CD4-positive, alpha-beta T cell (primary cell): ENCODE measurements at regions not wholly inside any gene's neighbourhood (a gene's known extent, or its start where the extent isn't known, plus 50 kb on each side); places are given as distances from the start of the nearest gene placed in this dataset.

Source experiments
- ATAC-seq: fragments of 200-7000 bp; cut with Tn5 transposase; one replicate; pipeline ENCODE4 v1.10.0; 2022; ENCODE audit warnings: mild to moderate bottlenecking; ENCODE audit not compliant: poor library complexity
- CTCF ChIA-PET: fragments of 350-600 bp; sonication (Branson Sonifier 250); formaldehyde crosslinking; loops from one replicate; lab custom pipeline; 2021; ENCODE audit warnings: antibody characterized with exemption, inconsistent platforms; lab: Charles Lee
- POLR2A ChIA-PET: fragments of 350-600 bp; sonication (Branson Sonifier 250); formaldehyde crosslinking; loops from one replicate; lab custom pipeline; 2021; ENCODE audit warnings: antibody characterized with exemption, inconsistent platforms; lab: Charles Lee
- DNase-seq, 14 experiments: peaks; one replicate each; pipeline ENCODE4 v3.0.0-alpha.2; 2013 to 2020; ENCODE audit warnings: mixed read lengths in 2 of 14
- H3K27ac ChIP-seq, 2 donors: one replicate each; pipeline versions ENCODE4 v1.5.1 to v1.7.0; 2013; ENCODE audit warnings: low read length in 2 of 2, low read depth in 1 of 2, mild to moderate bottlenecking in 1 of 2
- H3K27me3 ChIP-seq, 2 experiments: 1 replicate in 1 of 2; 2 replicates in 1 of 2; pipeline versions ENCODE4 v1.6.1 to v1.7.0; 2013; ENCODE audit warnings: low read length in 2 of 2, control low read depth in 1 of 2, mild to moderate bottlenecking in 1 of 2, moderate library complexity in 1 of 2; ENCODE audit not compliant: insufficient read depth in 2 of 2, control insufficient read depth in 1 of 2
- H3K36me3 ChIP-seq: one replicate; pipeline ENCODE4 v1.6.1; 2013; ENCODE audit warnings: low read length, control low read depth; ENCODE audit not compliant: insufficient read depth
- H3K4me1 ChIP-seq: one replicate; pipeline ENCODE4 v1.6.1; 2013; ENCODE audit warnings: low read length, control low read depth; ENCODE audit not compliant: insufficient read depth
- H3K4me3 ChIP-seq: one replicate; pipeline ENCODE4 v1.5.1; 2013; ENCODE audit warnings: mild to moderate bottlenecking, low read length, moderate library complexity
- H3K9me3 ChIP-seq, 2 experiments: 1 replicate in 1 of 2; 2 replicates in 1 of 2; pipeline versions ENCODE4 v1.6.1 to v1.7.0; 2013; ENCODE audit warnings: low read length in 2 of 2, mild to moderate bottlenecking in 2 of 2, control low read depth in 1 of 2, moderate library complexity in 1 of 2; ENCODE audit not compliant: control insufficient read depth in 1 of 2, insufficient read depth in 1 of 2
- H3K27ac Mint-ChIP-seq: one replicate; pipeline ENCODE4 v1.8.0; 2020; ENCODE audit warnings: mixed read lengths
- H3K27me3 Mint-ChIP-seq: one replicate; pipeline ENCODE4 v1.8.0; 2021; ENCODE audit warnings: mixed read lengths
- H3K36me3 Mint-ChIP-seq: one replicate; pipeline ENCODE4 v1.8.0; 2021; ENCODE audit warnings: low read depth, mixed read lengths
- H3K4me1 Mint-ChIP-seq: one replicate; pipeline ENCODE4 v1.8.0; 2021; ENCODE audit warnings: low read depth, mixed read lengths
- H3K4me3 Mint-ChIP-seq: one replicate; pipeline ENCODE4 v1.8.0; 2020; ENCODE audit warnings: mild to moderate bottlenecking, mixed read lengths
- H3K9me3 Mint-ChIP-seq: one replicate; pipeline ENCODE4 v1.8.0; 2020; ENCODE audit warnings: mixed read lengths
- intact Hi-C, 2 experiments: fragments of 100-400 bp; cut with DNase I in 1 of 2; cut with micrococcal nuclease in 1 of 2; formaldehyde crosslinking; loops; one replicate each; pipeline versions ENCODE4 v1.15.1 to v1.9.0; 2023 to 2025; cut with DNase I, micrococcal nuclease
- TF ChIP-seq, protein P1 (sequence below): fragments of 200-600 bp; IDR thresholded peaks from one replicate; pipeline ENCODE4 v1.8.0; 2022; ENCODE audit warnings: antibody characterized with exemption, mild to moderate bottlenecking

DNA sequence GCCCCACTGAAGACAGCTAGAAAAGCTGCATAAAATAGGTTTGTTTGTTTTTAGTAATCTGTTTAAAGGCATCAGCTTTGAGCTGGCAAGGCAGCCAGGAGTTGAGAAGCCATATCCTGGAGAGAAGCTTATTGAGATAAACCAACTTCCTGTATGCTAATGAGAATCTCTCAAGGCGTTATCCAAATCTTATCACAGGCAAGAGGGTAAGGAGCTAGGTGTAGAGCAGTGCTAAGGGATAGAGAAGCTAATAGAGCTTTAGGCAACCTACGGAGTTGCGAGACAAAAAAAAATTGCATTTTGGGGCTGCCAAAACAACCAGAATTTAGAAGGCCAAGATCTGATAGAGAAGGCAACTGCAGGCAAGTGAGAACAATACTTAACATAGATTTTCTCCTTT lies 641.6 kb downstream of the SH2D4B start:
- Histone ChIP-seq H3K4me1 (no peaks in the 10 kb centered on the region), H3K36me3 (no peaks in the 10 kb centered on the region), H3K4me3 (no peak overlapping the region), H3K27ac (no peak overlapping the region), H3K9me3 (peaks cover 0 to 11% of the 10 kb centered on the region in 2 experiments), H3K27me3 (no peaks in the 10 kb centered on the region)
- no peaks in the 10 kb centered on the region for H3K36me3 Mint-ChIP-seq
- intact Hi-C loops: no loop called here
- ChIA-PET CTCF (no interaction called here), POLR2A (no interaction called here)
- H3K4me1 Mint-ChIP-seq: no peaks in the 10 kb centered on the region
- ATAC-seq (no peak), DNase-seq (no peak)
- peaks cover 7% of the 10 kb centered on the region for H3K9me3 Mint-ChIP-seq
- H3K4me3 Mint-ChIP-seq: no peak overlapping the region
- TF ChIP-seq, protein P1, sequence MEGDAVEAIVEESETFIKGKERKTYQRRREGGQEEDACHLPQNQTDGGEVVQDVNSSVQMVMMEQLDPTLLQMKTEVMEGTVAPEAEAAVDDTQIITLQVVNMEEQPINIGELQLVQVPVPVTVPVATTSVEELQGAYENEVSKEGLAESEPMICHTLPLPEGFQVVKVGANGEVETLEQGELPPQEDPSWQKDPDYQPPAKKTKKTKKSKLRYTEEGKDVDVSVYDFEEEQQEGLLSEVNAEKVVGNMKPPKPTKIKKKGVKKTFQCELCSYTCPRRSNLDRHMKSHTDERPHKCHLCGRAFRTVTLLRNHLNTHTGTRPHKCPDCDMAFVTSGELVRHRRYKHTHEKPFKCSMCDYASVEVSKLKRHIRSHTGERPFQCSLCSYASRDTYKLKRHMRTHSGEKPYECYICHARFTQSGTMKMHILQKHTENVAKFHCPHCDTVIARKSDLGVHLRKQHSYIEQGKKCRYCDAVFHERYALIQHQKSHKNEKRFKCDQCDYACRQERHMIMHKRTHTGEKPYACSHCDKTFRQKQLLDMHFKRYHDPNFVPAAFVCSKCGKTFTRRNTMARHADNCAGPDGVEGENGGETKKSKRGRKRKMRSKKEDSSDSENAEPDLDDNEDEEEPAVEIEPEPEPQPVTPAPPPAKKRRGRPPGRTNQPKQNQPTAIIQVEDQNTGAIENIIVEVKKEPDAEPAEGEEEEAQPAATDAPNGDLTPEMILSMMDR: no peak
- no peaks in the 10 kb centered on the region for H3K27me3 Mint-ChIP-seq
- H3K27ac Mint-ChIP-seq: no peak overlapping the region

DNA sequence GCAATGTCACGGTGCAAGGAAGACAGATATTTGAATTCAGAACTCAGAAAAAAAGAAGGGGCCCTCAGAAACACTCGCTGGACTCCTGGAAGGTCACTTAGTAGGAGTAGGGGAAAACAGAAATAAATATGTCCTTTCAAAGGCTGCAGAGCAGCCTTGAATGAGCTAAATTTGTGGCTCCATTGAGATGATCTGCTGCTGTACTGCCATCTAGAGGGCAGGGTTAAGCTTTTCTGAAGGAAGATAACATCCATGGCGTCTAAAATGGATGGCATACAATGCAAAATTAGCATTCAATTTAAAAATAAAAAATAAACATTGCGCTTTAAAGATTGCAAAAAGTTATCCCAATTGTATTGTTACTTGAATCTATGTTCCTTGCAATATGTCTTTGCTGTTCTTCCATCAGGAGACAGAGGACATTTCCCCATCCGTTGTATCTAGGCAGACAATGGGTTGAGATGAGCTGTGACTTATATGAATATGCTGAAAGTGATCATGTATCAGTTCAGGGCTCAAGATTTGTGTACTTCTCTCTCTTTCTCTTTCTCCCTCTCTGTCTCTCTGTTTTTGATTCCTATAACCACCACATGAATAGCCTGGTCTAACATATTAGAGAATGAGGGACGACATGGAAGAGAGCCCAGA lies 642.2 kb downstream of the SH2D4B start:
- H3K27me3 ChIP-seq: no peaks in the 10 kb centered on the region
- peaks cover 0 to 11% of the 10 kb centered on the region in 2 experiments for H3K9me3 ChIP-seq
- Mint-ChIP-seq H3K4me3 (no peak overlapping the region), H3K27ac (no peak overlapping the region), H3K9me3 (peaks cover 7% of the 10 kb centered on the region), H3K36me3 (no peaks in the 10 kb centered on the region), H3K27me3 (no peaks in the 10 kb centered on the region), H3K4me1 (no peaks in the 10 kb centered on the region)
- TF ChIP-seq, protein P1: no peak
- no peak overlapping the region for H3K27ac ChIP-seq
- CTCF ChIA-PET: no interaction called here
- peak in 1 of 14 experiments; percentile 2 for DNase-seq
- no peak for ATAC-seq
- no peak overlapping the region for H3K4me3 ChIP-seq
- H3K36me3 ChIP-seq: no peaks in the 10 kb centered on the region
- intact Hi-C loops: no loop called here
- POLR2A ChIA-PET: no interaction called here
- H3K4me1 ChIP-seq: no peaks in the 10 kb centered on the region

DNA sequence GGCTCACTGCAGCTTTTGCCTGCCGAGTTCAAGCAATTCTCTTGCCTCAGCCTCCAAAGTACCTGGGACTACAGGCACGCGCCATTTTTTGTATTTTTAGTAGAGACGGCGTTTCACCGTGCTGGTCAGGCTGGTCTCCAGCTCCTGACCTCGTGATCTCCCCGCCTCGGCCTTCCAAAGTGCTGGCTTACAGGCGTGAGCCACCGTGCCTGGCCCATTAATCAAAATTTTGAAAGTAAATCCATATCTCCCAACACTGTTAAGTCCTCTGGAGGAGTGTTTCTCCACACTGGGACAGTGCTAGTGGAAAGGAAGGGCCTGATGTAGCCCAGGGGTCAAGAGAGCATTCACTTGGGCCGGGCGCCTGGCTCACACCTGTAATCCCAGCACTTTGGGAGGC lies 644.6 kb downstream of the SH2D4B start:
- DNase-seq (peak in 1 of 14 experiments; percentile 3), ATAC-seq (no peak)
- POLR2A ChIA-PET: no interaction called here
- H3K9me3 ChIP-seq: peaks cover 0 to 11% of the 10 kb centered on the region in 2 experiments
- H3K4me3 ChIP-seq: no peak overlapping the region
- intact Hi-C loops: no loop called here
- no peaks in the 10 kb centered on the region for H3K4me1 Mint-ChIP-seq
- no peak overlapping the region for H3K4me3 Mint-ChIP-seq
- H3K4me1 ChIP-seq: no peaks in the 10 kb centered on the region
- H3K36me3 ChIP-seq: no peaks in the 10 kb centered on the region
- no peak overlapping the region for H3K27ac Mint-ChIP-seq
- no peaks in the 10 kb centered on the region for H3K27me3 Mint-ChIP-seq
- H3K27me3 ChIP-seq: no peaks in the 10 kb centered on the region
- TF ChIP-seq, protein P1: no peak
- H3K36me3 Mint-ChIP-seq: no peaks in the 10 kb centered on the region
- CTCF ChIA-PET: no interaction called here
- no peak overlapping the region for H3K27ac ChIP-seq
- H3K9me3 Mint-ChIP-seq: peaks cover 5% of the 10 kb centered on the region
